Omental fat pad (tissue), 3 donors: ENCODE measurements at regions not wholly inside any gene's neighbourhood (a gene's known extent, or its start where the extent isn't known, plus 50 kb on each side); places are given as distances from the start of the nearest gene placed in this dataset.

Experiments
- ATAC-seq: fragments of 150-250 bp; one replicate; pipeline ENCODE4 v1.9.1; 2016; ENCODE audit warnings: mild to moderate bottlenecking, moderate library complexity; ENCODE audit not compliant: low FRiP score
- DNase-seq: peaks from one replicate; pipeline ENCODE4 v3.0.0-alpha.2; 2019; ENCODE audit warnings: low spot score
- TF ChIP-seq, protein P1 (sequence below), 3 donors: fragments of 450-650 bp; IDR thresholded peaks; one replicate each; pipeline ENCODE4 v1.5.1; 2016 to 2017; ENCODE audit warnings: antibody characterized with exemption in 3 of 3, mild to moderate bottlenecking in 3 of 3, moderate library complexity in 2 of 3

- ATAC-seq (no peak), DNase-seq (no peak)
- TF ChIP-seq, protein P1, sequence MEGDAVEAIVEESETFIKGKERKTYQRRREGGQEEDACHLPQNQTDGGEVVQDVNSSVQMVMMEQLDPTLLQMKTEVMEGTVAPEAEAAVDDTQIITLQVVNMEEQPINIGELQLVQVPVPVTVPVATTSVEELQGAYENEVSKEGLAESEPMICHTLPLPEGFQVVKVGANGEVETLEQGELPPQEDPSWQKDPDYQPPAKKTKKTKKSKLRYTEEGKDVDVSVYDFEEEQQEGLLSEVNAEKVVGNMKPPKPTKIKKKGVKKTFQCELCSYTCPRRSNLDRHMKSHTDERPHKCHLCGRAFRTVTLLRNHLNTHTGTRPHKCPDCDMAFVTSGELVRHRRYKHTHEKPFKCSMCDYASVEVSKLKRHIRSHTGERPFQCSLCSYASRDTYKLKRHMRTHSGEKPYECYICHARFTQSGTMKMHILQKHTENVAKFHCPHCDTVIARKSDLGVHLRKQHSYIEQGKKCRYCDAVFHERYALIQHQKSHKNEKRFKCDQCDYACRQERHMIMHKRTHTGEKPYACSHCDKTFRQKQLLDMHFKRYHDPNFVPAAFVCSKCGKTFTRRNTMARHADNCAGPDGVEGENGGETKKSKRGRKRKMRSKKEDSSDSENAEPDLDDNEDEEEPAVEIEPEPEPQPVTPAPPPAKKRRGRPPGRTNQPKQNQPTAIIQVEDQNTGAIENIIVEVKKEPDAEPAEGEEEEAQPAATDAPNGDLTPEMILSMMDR (IDR thresholded peaks at IDR 0.05), result no peak
These were observed 178.8 kb downstream of the SNX18 start for GRCh38 chr5:54696346-54696745.

DNA sequence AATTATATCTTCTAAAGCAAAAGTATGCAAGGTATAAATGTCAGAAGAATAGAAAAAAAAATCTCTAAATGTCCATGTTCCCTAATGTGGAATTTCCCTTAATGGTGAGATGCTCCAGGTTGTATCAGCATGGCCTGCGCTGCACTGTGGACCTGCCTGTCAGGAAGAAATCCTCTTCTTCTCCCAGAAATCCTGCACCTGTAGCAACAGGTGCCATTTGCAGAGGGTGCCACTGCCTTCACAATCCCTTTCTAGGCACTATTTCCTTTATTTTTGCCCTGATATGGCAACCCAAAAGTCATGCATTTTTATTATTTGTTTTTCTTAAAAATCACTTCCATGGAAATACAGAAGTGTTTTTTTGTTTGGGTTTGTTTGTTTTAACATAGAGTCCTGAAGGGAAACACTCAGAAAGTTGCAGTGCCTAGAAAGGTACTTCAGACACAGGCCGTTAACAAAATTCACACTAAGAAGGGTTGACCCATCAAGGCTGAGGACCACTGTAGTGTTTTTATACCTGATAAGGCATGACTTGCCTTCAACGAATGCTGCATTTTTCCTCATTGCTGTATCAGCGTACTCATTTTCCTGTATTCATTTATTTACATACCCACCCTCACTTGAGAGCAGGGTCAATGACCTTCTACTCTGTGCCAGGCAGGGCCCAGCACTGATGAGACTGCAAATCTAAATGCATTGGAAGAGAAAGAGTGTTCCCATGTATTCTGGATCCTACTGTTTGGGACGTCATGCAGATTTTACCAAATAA lies 177.8 kb downstream of the SNX18 start:
- TF ChIP-seq, protein P1 (IDR thresholded peaks at IDR 0.05), result no peak
- no peak for DNase-seq
- ATAC-seq, result no peak

- DNase-seq (no peak), ATAC-seq (no peak)
These were observed 176.5 kb downstream of the SNX18 start for GRCh38 chr5:54693936-54694657.

GRCh38 chr5:54692631-54693030 lies 175.1 kb downstream of the SNX18 start:
- TF ChIP-seq, protein P1 (IDR thresholded peaks at IDR 0.05), result no peak
- DNase-seq (no peak), ATAC-seq (no peak)

More at GRCh38 chr5:54693936-54694657, 176.5 kb downstream of the SNX18 start:
- TF ChIP-seq, protein P1 (IDR thresholded peaks at IDR 0.05), result no peak

DNA sequence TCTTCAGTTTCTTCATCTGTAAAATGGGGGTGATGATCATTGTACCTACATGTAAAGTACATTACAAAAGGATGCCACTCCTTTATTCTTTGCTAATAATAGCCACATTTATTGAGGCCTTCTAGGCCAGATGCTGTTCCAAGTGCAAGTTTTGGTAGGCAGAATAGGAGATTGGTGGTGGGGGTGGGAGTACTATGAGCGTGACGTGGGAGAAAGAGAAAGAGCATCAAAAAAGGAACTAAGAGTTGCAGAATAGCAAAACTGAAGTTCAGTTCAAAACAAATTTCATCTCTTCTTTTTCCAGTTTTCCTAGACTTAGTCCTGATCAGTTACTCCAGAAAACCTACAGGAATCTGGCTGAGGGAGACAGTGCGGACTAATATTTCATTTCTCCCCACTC lies 174.1 kb downstream of the SNX18 start:
- TF ChIP-seq, protein P1 (IDR thresholded peaks at IDR 0.05), result no peak
- DNase-seq (no peak), ATAC-seq (no peak)

DNA sequence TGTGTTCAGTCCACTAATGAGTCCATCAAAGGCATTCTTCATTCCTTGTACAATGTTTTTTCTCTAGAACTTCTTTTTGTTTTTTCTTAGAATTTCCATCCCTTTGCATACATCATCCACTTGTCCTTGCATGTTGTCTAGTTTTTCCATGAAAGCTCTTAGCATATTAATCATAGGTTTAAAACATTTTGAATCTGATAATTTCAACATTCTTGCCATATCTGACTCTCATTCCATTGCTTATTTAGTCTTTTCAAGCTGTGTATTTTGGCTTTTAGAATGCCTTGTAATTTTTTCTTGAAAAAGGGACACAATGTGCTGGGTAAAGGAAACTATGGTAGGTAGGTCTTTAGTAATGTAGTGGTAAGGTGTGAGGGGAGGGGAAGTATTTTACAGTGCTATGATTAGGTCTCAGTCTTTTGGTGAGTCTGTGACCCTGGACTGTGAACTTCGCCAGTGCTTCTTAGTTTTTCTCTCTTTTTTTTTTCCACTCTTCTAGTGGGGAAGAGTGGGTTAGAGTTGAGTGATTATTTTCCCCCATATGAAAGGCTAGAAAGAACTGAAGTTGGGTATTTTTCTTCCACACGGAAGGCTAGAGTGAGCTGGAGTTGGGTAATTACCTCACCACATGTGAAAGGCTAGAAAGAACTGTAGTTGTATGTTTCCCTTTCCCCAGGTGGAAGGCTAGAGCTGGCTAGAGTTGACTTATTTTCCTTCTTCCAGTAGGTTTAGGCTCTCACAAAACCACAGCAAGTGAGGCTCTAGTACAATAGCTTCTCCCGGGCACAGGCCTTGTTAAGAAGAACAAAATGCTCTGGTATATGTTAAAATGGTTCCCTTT lies 172.1 kb downstream of the SNX18 start:
- ATAC-seq, result no peak
- no peak for DNase-seq

More for the DNA sequence above, 172.1 kb downstream of the SNX18 start:
- TF ChIP-seq, protein P1 (IDR thresholded peaks at IDR 0.05), result no peak
